GM23248 (cell line): ENCODE measurements at regions not wholly inside any gene's neighbourhood (a gene's known extent, or its start where the extent isn't known, plus 50 kb on each side); places are given as distances from the start of the nearest gene placed in this dataset.

Experiments used
- EZH2 ChIP-seq: fragments of 200-600 bp; sonication (generic); IDR thresholded peaks from 2 replicates; pipeline ENCODE4 v1.6.1; 2018; ENCODE audit warnings: antibody characterized with exemption, mild to moderate bottlenecking; ENCODE audit not compliant: insufficient read depth, poor library complexity, severe bottlenecking
- EZH2phosphoT487 ChIP-seq: fragments of 200-600 bp; sonication (generic); IDR thresholded peaks from 2 replicates; pipeline ENCODE4 v1.6.1; 2018; ENCODE audit warnings: antibody characterized with exemption, moderate library complexity, mild to moderate bottlenecking, low read depth; ENCODE audit not compliant: insufficient read depth

GRCh38 chr7:131174391-131174790, 153.3 kb upstream of the MKLN1 start:
- TF ChIP-seq EZH2 (no peak), EZH2phosphoT487 (no peak)
